NB4 (cell line): ENCODE measurements at regions not wholly inside any gene's neighbourhood (a gene's known extent, or its start where the extent isn't known, plus 50 kb on each side); places are given as distances from the start of the nearest gene placed in this dataset.

Experiments used
- DNase-seq: peaks from one replicate; pipeline ENCODE4 v3.0.0; 2010; ENCODE audit warnings: low read depth
- H3K4me3 ChIP-seq: one replicate; pipeline ENCODE4 v1.5.1; 2011; ENCODE audit warnings: mild to moderate bottlenecking, low read depth, low read length, moderate library complexity
- MYC ChIP-seq: IDR thresholded peaks from 2 replicates; pipeline ENCODE4 v1.6.1; 2011; ENCODE audit warnings: low read depth, low read length
- POLR2A ChIP-seq: IDR thresholded peaks from 2 replicates; pipeline ENCODE4 v1.6.1; 2011; ENCODE audit warnings: mild to moderate bottlenecking; ENCODE audit not compliant: insufficient read length; ENCODE audit errors: extremely low read depth
- TF ChIP-seq, protein P1 (sequence below): IDR thresholded peaks from one replicate; pipeline ENCODE4 v1.5.1; 2012; ENCODE audit warnings: low read depth, low read length
- TF ChIP-seq, protein P2 (sequence below): IDR thresholded peaks from 2 replicates; pipeline ENCODE4 v1.6.1; 2011; ENCODE audit warnings: low read depth, low read length

GRCh38 chr13:111634410-111634809 lies 314.0 kb downstream of the TEX29 start:
- DNase-seq: no peak
- TF ChIP-seq, protein P1, sequence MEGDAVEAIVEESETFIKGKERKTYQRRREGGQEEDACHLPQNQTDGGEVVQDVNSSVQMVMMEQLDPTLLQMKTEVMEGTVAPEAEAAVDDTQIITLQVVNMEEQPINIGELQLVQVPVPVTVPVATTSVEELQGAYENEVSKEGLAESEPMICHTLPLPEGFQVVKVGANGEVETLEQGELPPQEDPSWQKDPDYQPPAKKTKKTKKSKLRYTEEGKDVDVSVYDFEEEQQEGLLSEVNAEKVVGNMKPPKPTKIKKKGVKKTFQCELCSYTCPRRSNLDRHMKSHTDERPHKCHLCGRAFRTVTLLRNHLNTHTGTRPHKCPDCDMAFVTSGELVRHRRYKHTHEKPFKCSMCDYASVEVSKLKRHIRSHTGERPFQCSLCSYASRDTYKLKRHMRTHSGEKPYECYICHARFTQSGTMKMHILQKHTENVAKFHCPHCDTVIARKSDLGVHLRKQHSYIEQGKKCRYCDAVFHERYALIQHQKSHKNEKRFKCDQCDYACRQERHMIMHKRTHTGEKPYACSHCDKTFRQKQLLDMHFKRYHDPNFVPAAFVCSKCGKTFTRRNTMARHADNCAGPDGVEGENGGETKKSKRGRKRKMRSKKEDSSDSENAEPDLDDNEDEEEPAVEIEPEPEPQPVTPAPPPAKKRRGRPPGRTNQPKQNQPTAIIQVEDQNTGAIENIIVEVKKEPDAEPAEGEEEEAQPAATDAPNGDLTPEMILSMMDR: no peak
- TF ChIP-seq POLR2A: no peak
- TF ChIP-seq MYC: no peak
- H3K4me3 ChIP-seq: no peak overlapping the region

DNA sequence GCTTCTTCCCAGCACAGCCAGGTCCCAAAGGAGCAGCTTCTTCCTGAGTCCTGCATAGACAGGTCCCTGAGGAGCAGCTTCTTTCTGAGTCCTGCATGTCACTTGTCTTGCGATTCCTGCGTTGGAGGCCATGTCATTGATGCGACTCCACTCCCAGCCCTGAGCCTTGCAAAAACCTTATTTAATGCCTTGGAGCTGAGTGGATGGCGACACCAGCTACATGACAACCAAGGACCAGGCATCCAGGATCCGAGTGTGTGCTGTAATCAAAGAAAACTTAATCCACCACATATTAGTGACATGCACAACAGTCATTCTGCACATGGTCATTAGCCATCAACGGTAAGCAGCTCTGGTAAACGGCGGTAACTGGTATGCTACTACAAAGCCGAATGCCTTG lies 315.8 kb downstream of the TEX29 start:
- no peak overlapping the region for H3K4me3 ChIP-seq
- TF ChIP-seq, protein P1: no peak
- no peak for TF ChIP-seq POLR2A
- TF ChIP-seq, protein P2, sequence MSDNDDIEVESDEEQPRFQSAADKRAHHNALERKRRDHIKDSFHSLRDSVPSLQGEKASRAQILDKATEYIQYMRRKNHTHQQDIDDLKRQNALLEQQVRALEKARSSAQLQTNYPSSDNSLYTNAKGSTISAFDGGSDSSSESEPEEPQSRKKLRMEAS: no peak
- TF ChIP-seq MYC: no peak
- no peak for DNase-seq

- no peak overlapping the region for H3K4me3 ChIP-seq
- no peak for DNase-seq
- TF ChIP-seq MYC: no peak
- TF ChIP-seq, protein P2: no peak
- TF ChIP-seq POLR2A: no peak
- TF ChIP-seq, protein P1: no peak
Observed at GRCh38 chr13:111636804-111637203, 316.4 kb downstream of the TEX29 start.

DNA sequence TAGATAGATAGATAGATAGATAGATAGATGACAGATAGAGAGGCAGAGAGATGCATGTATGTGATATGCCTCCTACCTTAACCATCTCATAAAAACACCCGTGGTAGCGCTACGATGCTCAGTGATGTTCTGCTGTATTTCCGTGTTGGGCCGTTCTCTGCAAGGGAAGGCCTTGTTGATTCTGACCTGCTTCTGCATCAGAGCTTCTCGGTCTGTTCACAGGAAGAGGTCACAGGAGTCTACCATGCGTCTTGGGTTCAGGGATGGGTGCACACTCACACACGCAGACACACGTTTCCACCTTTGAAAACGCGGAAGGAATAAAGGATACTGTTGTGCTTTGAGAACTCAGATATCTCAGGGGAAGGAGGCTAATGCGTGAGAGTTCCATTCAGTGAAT lies 316.9 kb downstream of the TEX29 start:
- TF ChIP-seq MYC: no peak
- TF ChIP-seq, protein P1: no peak
- no peak for TF ChIP-seq POLR2A
- TF ChIP-seq, protein P2: no peak
- H3K4me3 ChIP-seq: no peak overlapping the region
- DNase-seq: no peak

- TF ChIP-seq MYC (no peak), POLR2A (no peak)
- TF ChIP-seq, protein P1: no peak
- TF ChIP-seq, protein P2: no peak
- no peak overlapping the region for H3K4me3 ChIP-seq
- no peak for DNase-seq
Observed at GRCh38 chr13:111638233-111638632, 317.8 kb downstream of the TEX29 start.

- H3K4me3 ChIP-seq: no peak overlapping the region
- TF ChIP-seq, protein P2: no peak
- TF ChIP-seq MYC (no peak), POLR2A (no peak)
- TF ChIP-seq, protein P1: no peak
- DNase-seq: no peak
Observed at GRCh38 chr13:111639196-111639705, 318.8 kb downstream of the TEX29 start.
